PC-3 (cell line): ENCODE measurements at regions not wholly inside any gene's neighbourhood (a gene's known extent, or its start where the extent isn't known, plus 50 kb on each side); places are given as distances from the start of the nearest gene placed in this dataset.

Experiments used
- ATAC-seq: fragments of 200-7000 bp; cut with Tn5 transposase; 2 replicates; pipeline ENCODE4 v1.9.1; 2020; ENCODE audit warnings: mild to moderate bottlenecking, moderate library complexity
- BruUV-seq: library from RNA; stranded (reverse); fragments of 400-500 nt; replicated peaks from 2 replicates; lab custom pipeline; 2021; lab: Mats Ljungman, UMichigan
- CTCF ChIA-PET: fragments of 300-600 bp; sonication (Branson Sonifier 250); formaldehyde crosslinking; loops from one replicate; lab custom pipeline; 2022; ENCODE audit warnings: antibody characterized with exemption; lab: Charles Lee
- POLR2A ChIA-PET: fragments of 300-600 bp; sonication (Branson Sonifier 250); formaldehyde crosslinking; loops from one replicate; lab custom pipeline; 2022; ENCODE audit warnings: antibody characterized with exemption; ENCODE audit not compliant: unreplicated experiment; lab: Charles Lee
- DNase-seq: peaks from one replicate; pipeline ENCODE4 v3.0.0-alpha.2; 2015
- H2AFZ ChIP-seq: fragments of 300-600 bp; sonication (generic); 2 replicates; pipeline ENCODE4 v1.6.0; 2016; ENCODE audit warnings: antibody characterized with exemption, low read length
- H3F3A ChIP-seq: fragments of 300-600 bp; sonication (generic); one replicate; pipeline ENCODE4 v1.6.0; 2017; ENCODE audit warnings: antibody characterized with exemption, low read length, control low read depth, mild to moderate bottlenecking; ENCODE audit not compliant: unreplicated experiment
- H3K27ac ChIP-seq: fragments of 300-600 bp; sonication (generic); 2 replicates; pipeline ENCODE4 v1.5.1; 2016; ENCODE audit warnings: mild to moderate bottlenecking, low read length
- H3K27me3 ChIP-seq: fragments of 300-600 bp; sonication (generic); 2 replicates; pipeline ENCODE4 v1.6.1; 2016; ENCODE audit warnings: low read length, mixed read lengths
- H3K36me3 ChIP-seq: fragments of 300-600 bp; sonication (generic); 2 replicates; pipeline ENCODE4 v1.6.1; 2016; ENCODE audit warnings: low read depth, mixed run types, low read length, mixed read lengths
- H3K4me1 ChIP-seq: fragments of 300-600 bp; sonication (generic); 2 replicates; pipeline ENCODE4 v1.5.1; 2016; ENCODE audit warnings: low read length; ENCODE audit not compliant: insufficient read depth
- H3K4me2 ChIP-seq: fragments of 300-600 bp; sonication (generic); 2 replicates; pipeline ENCODE4 v1.6.0; 2016; ENCODE audit warnings: low read length
- H3K4me3 ChIP-seq: fragments of 300-600 bp; sonication (generic); 2 replicates; pipeline ENCODE4 v1.5.1; 2016; ENCODE audit warnings: mild to moderate bottlenecking, low read length, mixed read lengths
- H3K79me2 ChIP-seq: fragments of 300-600 bp; sonication (generic); 2 replicates; pipeline ENCODE4 v1.6.1; 2017; ENCODE audit warnings: low read length, mixed read lengths
- H3K9ac ChIP-seq: fragments of 300-600 bp; sonication (generic); 2 replicates; pipeline ENCODE4 v1.6.0; 2016; ENCODE audit warnings: mild to moderate bottlenecking, low read length
- H3K9me2 ChIP-seq: fragments of 300-600 bp; sonication (generic); replicated peaks from 2 replicates; pipeline ENCODE4 v1.6.1; 2016; ENCODE audit warnings: mixed run types, low read length, mixed read lengths
- H3K9me3 ChIP-seq: fragments of 300-600 bp; sonication (generic); 2 replicates; pipeline ENCODE4 v1.6.1; 2016; ENCODE audit warnings: low read length, mixed read lengths
- H4K20me1 ChIP-seq: fragments of 300-600 bp; sonication (generic); 2 replicates; pipeline ENCODE4 v1.6.1; 2016; ENCODE audit warnings: low read length, mixed read lengths
- EZH2 ChIP-seq: fragments of 300-600 bp; sonication (generic); IDR thresholded peaks from one replicate; pipeline ENCODE4 v1.6.1; 2017; ENCODE audit warnings: antibody characterized with exemption, mild to moderate bottlenecking, low read length; ENCODE audit not compliant: unreplicated experiment
- EZH2phosphoT487 ChIP-seq: fragments of 300-600 bp; sonication (generic); IDR thresholded peaks from 2 replicates; pipeline ENCODE4 v1.6.1; 2018; ENCODE audit warnings: mild to moderate bottlenecking, antibody characterized with exemption, low read length, borderline replicate concordance
- intact Hi-C: fragments of 100-400 bp; cut with micrococcal nuclease; formaldehyde crosslinking; loops from 2 replicates; pipeline ENCODE4 v1.9.0; 2023
- TF ChIP-seq, protein P1 (sequence below): fragments of 300-600 bp; sonication (generic); conservative IDR thresholded peaks from 2 replicates; pipeline ENCODE4 v1.5.1; 2017; ENCODE audit warnings: antibody characterized with exemption, low read depth, mild to moderate bottlenecking, low read length

- no peaks in the 10 kb centered on the region for H3K4me1 ChIP-seq
- intact Hi-C loops: no loop called here
- H3K9me3 ChIP-seq: no peaks in the 10 kb centered on the region
- no peaks in the 10 kb centered on the region for H3F3A ChIP-seq
- BruUV-seq: no TSS peak
- H3K9me2 ChIP-seq: no peaks in the 10 kb centered on the region
- ATAC-seq (no peak), DNase-seq (no peak)
- CTCF ChIA-PET: no interaction called here
- POLR2A ChIA-PET: no interaction called here
- H3K27me3 ChIP-seq: no peaks in the 10 kb centered on the region
- no peak overlapping the region for H2AFZ ChIP-seq
- no peak overlapping the region for H3K4me3 ChIP-seq
- no peak overlapping the region for H3K4me2 ChIP-seq
- H3K79me2 ChIP-seq: no peaks in the 10 kb centered on the region
- H3K27ac ChIP-seq: no peak overlapping the region
- H3K9ac ChIP-seq: no peak overlapping the region
- TF ChIP-seq EZH2 (no peak), EZH2phosphoT487 (no peak)
- TF ChIP-seq, protein P1, sequence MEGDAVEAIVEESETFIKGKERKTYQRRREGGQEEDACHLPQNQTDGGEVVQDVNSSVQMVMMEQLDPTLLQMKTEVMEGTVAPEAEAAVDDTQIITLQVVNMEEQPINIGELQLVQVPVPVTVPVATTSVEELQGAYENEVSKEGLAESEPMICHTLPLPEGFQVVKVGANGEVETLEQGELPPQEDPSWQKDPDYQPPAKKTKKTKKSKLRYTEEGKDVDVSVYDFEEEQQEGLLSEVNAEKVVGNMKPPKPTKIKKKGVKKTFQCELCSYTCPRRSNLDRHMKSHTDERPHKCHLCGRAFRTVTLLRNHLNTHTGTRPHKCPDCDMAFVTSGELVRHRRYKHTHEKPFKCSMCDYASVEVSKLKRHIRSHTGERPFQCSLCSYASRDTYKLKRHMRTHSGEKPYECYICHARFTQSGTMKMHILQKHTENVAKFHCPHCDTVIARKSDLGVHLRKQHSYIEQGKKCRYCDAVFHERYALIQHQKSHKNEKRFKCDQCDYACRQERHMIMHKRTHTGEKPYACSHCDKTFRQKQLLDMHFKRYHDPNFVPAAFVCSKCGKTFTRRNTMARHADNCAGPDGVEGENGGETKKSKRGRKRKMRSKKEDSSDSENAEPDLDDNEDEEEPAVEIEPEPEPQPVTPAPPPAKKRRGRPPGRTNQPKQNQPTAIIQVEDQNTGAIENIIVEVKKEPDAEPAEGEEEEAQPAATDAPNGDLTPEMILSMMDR: no peak
- H4K20me1 ChIP-seq: no peaks in the 10 kb centered on the region
- no peaks in the 10 kb centered on the region for H3K36me3 ChIP-seq
These were observed 2567.7 kb upstream of the PCDH20 start for GRCh38 chr13:63983366-63983765.

GRCh38 chr13:63979951-63980350, 2564.3 kb upstream of the PCDH20 start:
- H3K79me2 ChIP-seq: no peaks in the 10 kb centered on the region
- H3K4me1 ChIP-seq: no peaks in the 10 kb centered on the region
- H3K9ac ChIP-seq: no peak overlapping the region
- H3K27me3 ChIP-seq: no peaks in the 10 kb centered on the region
- no peaks in the 10 kb centered on the region for H3K9me3 ChIP-seq
- no TSS peak for BruUV-seq
- DNase-seq (no peak), ATAC-seq (no peak)
- H3K36me3 ChIP-seq: no peaks in the 10 kb centered on the region
- no peak overlapping the region for H2AFZ ChIP-seq
- CTCF ChIA-PET: no interaction called here
- no peak overlapping the region for H3K4me2 ChIP-seq
- intact Hi-C loops: loop anchor here (10.0 kb wide), 1 partner anchor 315 kb away; no protein-coding TSS in a partner anchor
- TF ChIP-seq EZH2phosphoT487: no peak
- TF ChIP-seq EZH2: no peak
- TF ChIP-seq, protein P1: no peak
- no peak overlapping the region for H3K4me3 ChIP-seq
- no peaks in the 10 kb centered on the region for H3K9me2 ChIP-seq
- POLR2A ChIA-PET: no interaction called here
- H3F3A ChIP-seq: no peaks in the 10 kb centered on the region
- no peak overlapping the region for H3K27ac ChIP-seq
- H4K20me1 ChIP-seq: no peaks in the 10 kb centered on the region

DNA sequence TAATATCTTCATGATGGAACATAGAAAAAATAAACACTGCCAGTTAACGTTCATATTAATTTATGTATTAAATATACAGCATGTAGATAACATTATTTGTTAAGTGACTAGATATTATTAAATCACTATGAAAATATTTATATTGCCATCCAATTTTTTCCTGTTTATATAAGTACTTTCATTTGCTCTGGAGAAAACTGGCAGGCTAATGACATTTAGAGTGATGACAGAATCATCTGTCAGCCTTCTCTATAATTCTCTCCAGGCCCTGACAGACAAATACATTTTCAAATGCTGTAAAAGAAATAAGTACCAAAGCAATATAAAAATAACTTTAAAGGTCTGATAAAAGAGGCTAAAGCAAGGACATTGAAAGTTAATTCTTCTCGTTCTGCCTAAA, 2556.7 kb upstream of the PCDH20 start:
- ChIA-PET CTCF (no interaction called here), POLR2A (no interaction called here)
- no TSS peak for BruUV-seq
- intact Hi-C loops: loop anchor here (10.0 kb wide), 1 partner anchor 322 kb away; no protein-coding TSS in a partner anchor
- no peak overlapping the region for H3K4me3 ChIP-seq
- H3K9me3 ChIP-seq: no peaks in the 10 kb centered on the region
- peak; percentile 87 for ATAC-seq
- H3F3A ChIP-seq: no peaks in the 10 kb centered on the region
- TF ChIP-seq, protein P1: no peak
- TF ChIP-seq EZH2 (no peak), EZH2phosphoT487 (no peak)
- H3K9me2 ChIP-seq: no peaks in the 10 kb centered on the region
- H3K27ac ChIP-seq: no peak overlapping the region
- no peaks in the 10 kb centered on the region for H3K79me2 ChIP-seq
- H3K4me2 ChIP-seq: no peak overlapping the region
- no peak overlapping the region for H3K9ac ChIP-seq
- peak; percentile 15 for DNase-seq
- no peaks in the 10 kb centered on the region for H4K20me1 ChIP-seq
- no peaks in the 10 kb centered on the region for H3K27me3 ChIP-seq
- no peak overlapping the region for H2AFZ ChIP-seq
- H3K36me3 ChIP-seq: no peaks in the 10 kb centered on the region
- no peaks in the 10 kb centered on the region for H3K4me1 ChIP-seq
